D341Med (cell line): ENCODE measurements at regions not wholly inside any gene's neighbourhood (a gene's known extent, or its start where the extent isn't known, plus 50 kb on each side); places are given as distances from the start of the nearest gene placed in this dataset.

Experiments used
- DNase-seq: peaks from one replicate; pipeline ENCODE4 v3.0.0; 2012; ENCODE audit warnings: low spot score

- no peak for DNase-seq
Observed at GRCh38 chr5:33244441-33245150, 196.2 kb upstream of the TARS1 start.

GRCh38 chr5:33254579-33254978 lies 186.2 kb upstream of the TARS1 start:
- no peak for DNase-seq

- no peak for DNase-seq
Observed at GRCh38 chr5:33257807-33258429, 182.8 kb upstream of the TARS1 start.

- no peak for DNase-seq
Observed at GRCh38 chr5:33258553-33258952, 182.2 kb upstream of the TARS1 start.

GRCh38 chr5:33260098-33260497 lies 180.7 kb upstream of the TARS1 start:
- DNase-seq, result no peak

GRCh38 chr5:33261305-33261704 lies 179.5 kb upstream of the TARS1 start:
- no peak for DNase-seq

GRCh38 chr5:33261747-33262146 lies 179.0 kb upstream of the TARS1 start:
- no peak for DNase-seq

GRCh38 chr5:33267801-33268200 lies 173.0 kb upstream of the TARS1 start:
- no peak for DNase-seq

GRCh38 chr5:33268374-33268773 lies 172.4 kb upstream of the TARS1 start:
- no peak for DNase-seq

- DNase-seq, result no peak
Observed at GRCh38 chr5:33270671-33271070, 170.1 kb upstream of the TARS1 start.

- no peak for DNase-seq
Observed at GRCh38 chr5:33271606-33272005, 169.2 kb upstream of the TARS1 start.

- no peak for DNase-seq
Observed at GRCh38 chr5:33272288-33272687, 168.5 kb upstream of the TARS1 start.

GRCh38 chr5:33273985-33274384 lies 166.8 kb upstream of the TARS1 start:
- no peak for DNase-seq

- no peak for DNase-seq
Observed at GRCh38 chr5:33275391-33275790, 165.4 kb upstream of the TARS1 start.

- no peak for DNase-seq
Observed at GRCh38 chr5:33275921-33276627, 164.7 kb upstream of the TARS1 start.

GRCh38 chr5:33276628-33276950 lies 164.2 kb upstream of the TARS1 start:
- DNase-seq, result no peak

- DNase-seq, result no peak
Observed at GRCh38 chr5:33277061-33277650, 163.6 kb upstream of the TARS1 start.

GRCh38 chr5:33281431-33281843 lies 159.3 kb upstream of the TARS1 start:
- no peak for DNase-seq

- DNase-seq, result no peak
Observed at GRCh38 chr5:33282157-33282556, 158.6 kb upstream of the TARS1 start.

- DNase-seq, result no peak
Observed at GRCh38 chr5:33282696-33283095, 158.1 kb upstream of the TARS1 start.

GRCh38 chr5:33283243-33283642 lies 157.5 kb upstream of the TARS1 start:
- DNase-seq, result no peak

GRCh38 chr5:33284681-33285080 lies 156.1 kb upstream of the TARS1 start:
- no peak for DNase-seq

- no peak for DNase-seq
Observed at GRCh38 chr5:33287242-33287641, 153.5 kb upstream of the TARS1 start.
